ENCODE measurements at regions not wholly inside any gene's neighbourhood (a gene's known extent, or its start where the extent isn't known, plus 50 kb on each side); places are given as distances from the start of the nearest gene placed in this dataset.

GRCh38 chr3:177802151-177802900, 605.0 kb upstream of the TBL1XR1 start:
- intact Hi-C loops (cut with DNase I): loop anchor here in 1 of 10 donors (10.0 kb wide), 1 partner anchor 438 kb away; no protein-coding TSS in a partner anchor
- WGBS, 4 donors: 56 to 70% (median 65%) methylated on average over 5 of the region's 5 CpGs

GRCh38 chr3:177803500-177803899, 606.2 kb upstream of the TBL1XR1 start:
- Histone ChIP-seq H3K4me1 (peaks cover 0 to 3% (median 0%) of the 10 kb centered on the region in 12 donors), H3K9me3 (no peaks in the 10 kb centered on the region), H3K27ac (no peak overlapping the region), H3K36me3 (no peaks in the 10 kb centered on the region), H3K27me3 (no peaks in the 10 kb centered on the region), H3K4me3 (no peak overlapping the region)
- 86 to 93% (median 91%) methylated on average over 4 of the region's 4 CpGs for WGBS, 4 donors
- intact Hi-C loops (cut with DNase I): loop anchor here in 1 of 10 donors (10.0 kb wide), 1 partner anchor 439 kb away; no protein-coding TSS in a partner anchor
- DNase-seq (no peak), ATAC-seq (no peak)
- TF ChIP-seq POLR2A (IDR thresholded peaks at IDR 0.05) (no peak), CTCF (IDR thresholded peaks at IDR 0.05) (no peak)

More at GRCh38 chr3:177802151-177802900, 605.0 kb upstream of the TBL1XR1 start:
- no peak overlapping the region for H3K27ac ChIP-seq
- H3K9me3 ChIP-seq: no peaks in the 10 kb centered on the region
- DNase-seq (no peak), ATAC-seq (peak in 2 of 4 donors; percentile 58 to 62)
- no peaks in the 10 kb centered on the region for H3K27me3 ChIP-seq
- TF ChIP-seq CTCF (IDR thresholded peaks at IDR 0.05) (peak in 3 of 12 donors; percentile 10 to 32 (median 17)), POLR2A (IDR thresholded peaks at IDR 0.05) (no peak)
- no peak overlapping the region for H3K4me3 ChIP-seq
- peaks cover 0 to 3% (median 0%) of the 10 kb centered on the region in 12 donors for H3K4me1 ChIP-seq
- H3K36me3 ChIP-seq: no peaks in the 10 kb centered on the region

- no peak for TF ChIP-seq CTCF (IDR thresholded peaks at IDR 0.05)
- no peak for TF ChIP-seq POLR2A (IDR thresholded peaks at IDR 0.05)
- Histone ChIP-seq H3K27me3 (no peaks in the 10 kb centered on the region), H3K27ac (no peak overlapping the region), H3K36me3 (no peaks in the 10 kb centered on the region), H3K4me3 (no peak overlapping the region), H3K4me1 (peaks cover 0 to 3% (median 0%) of the 10 kb centered on the region in 12 donors), H3K9me3 (no peaks in the 10 kb centered on the region)
- intact Hi-C loops (cut with DNase I): loop anchor here in 1 of 10 donors (10.0 kb wide), 1 partner anchor 439 kb away; no protein-coding TSS in a partner anchor
- DNase-seq (no peak), ATAC-seq (no peak)
- 80 to 89% (median 85%) methylated on average over 3 of the region's 3 CpGs for WGBS, 4 donors
These were observed 606.8 kb upstream of the TBL1XR1 start for GRCh38 chr3:177804032-177804431.

- no peak overlapping the region for H3K27ac ChIP-seq
- intact Hi-C loops (cut with DNase I): loop anchor here in 1 of 10 donors (10.0 kb wide), 1 partner anchor 440 kb away; no protein-coding TSS in a partner anchor
- no peaks in the 10 kb centered on the region for H3K9me3 ChIP-seq
- 96 to 97% (median 97%) methylated on average over 9 of the region's 9 CpGs for WGBS, 4 donors
- no peaks in the 10 kb centered on the region for H3K27me3 ChIP-seq
- DNase-seq (no peak), ATAC-seq (no peak)
- peaks cover 0 to 3% (median 0%) of the 10 kb centered on the region in 12 donors for H3K4me1 ChIP-seq
- H3K4me3 ChIP-seq: no peak overlapping the region
- no peak for TF ChIP-seq POLR2A (IDR thresholded peaks at IDR 0.05)
- TF ChIP-seq CTCF (IDR thresholded peaks at IDR 0.05): no peak
- no peaks in the 10 kb centered on the region for H3K36me3 ChIP-seq
These were observed 607.4 kb upstream of the TBL1XR1 start for GRCh38 chr3:177804646-177805045.

Data from heart left ventricle (tissue), 16 donors.